AG09309 (cell line): ENCODE measurements at regions not wholly inside any gene's neighbourhood (a gene's known extent, or its start where the extent isn't known, plus 50 kb on each side); places are given as distances from the start of the nearest gene placed in this dataset.
A peak's percentile ranks its signal among the peaks of the same experiment; 100 is the strongest.

Experiments used
- DNase-seq: peaks from one replicate; pipeline ENCODE4 v3.0.0-alpha.2; 2010; ENCODE audit warnings: low read depth
- H3K4me3 ChIP-seq: 2 replicates; pipeline ENCODE4 v1.5.1; 2011; ENCODE audit warnings: mild to moderate bottlenecking, low read depth, low read length, moderate library complexity; ENCODE audit not compliant: control insufficient read depth
- CTCF ChIP-seq: IDR thresholded peaks from 2 replicates; pipeline ENCODE4 v1.5.1; 2011; ENCODE audit warnings: mild to moderate bottlenecking, low read depth, low read length, inconsistent platforms; ENCODE audit not compliant: insufficient read depth, control insufficient read depth; ENCODE audit errors: missing control alignments

- no peak for TF ChIP-seq CTCF
- no peak for DNase-seq
- H3K4me3 ChIP-seq: no peak overlapping the region
Observed at GRCh38 chr9:129514891-129515290, 106.0 kb downstream of the C9orf50 start.

- DNase-seq: no peak
- no peak for TF ChIP-seq CTCF
- no peak overlapping the region for H3K4me3 ChIP-seq
Observed at GRCh38 chr9:129514497-129514867, 106.4 kb downstream of the C9orf50 start.

GRCh38 chr9:129513856-129514496 is 106.9 kb downstream of the C9orf50 start:
- no peak for DNase-seq
- no peak overlapping the region for H3K4me3 ChIP-seq
- TF ChIP-seq CTCF: no peak

GRCh38 chr9:129513282-129513681 is 107.6 kb downstream of the C9orf50 start:
- no peak for DNase-seq
- no peak for TF ChIP-seq CTCF
- H3K4me3 ChIP-seq: no peak overlapping the region

- H3K4me3 ChIP-seq: no peak overlapping the region
- no peak for TF ChIP-seq CTCF
- DNase-seq: no peak
Observed at GRCh38 chr9:129511285-129511900, 109.5 kb downstream of the C9orf50 start.

- peak; percentile 79 for DNase-seq
- TF ChIP-seq CTCF: no peak
- H3K4me3 ChIP-seq: no peak overlapping the region
Observed at GRCh38 chr9:129509533-129509928, 111.4 kb downstream of the C9orf50 start.

GRCh38 chr9:129507805-129508204 is 113.1 kb downstream of the C9orf50 start:
- no peak for TF ChIP-seq CTCF
- DNase-seq: no peak
- H3K4me3 ChIP-seq: no peak overlapping the region
